SIG-M5 treated with dmso at 0.1 percent for 504 hours (cell line): ENCODE measurements at regions not wholly inside any gene's neighbourhood (a gene's known extent, or its start where the extent isn't known, plus 50 kb on each side); places are given as distances from the start of the nearest gene placed in this dataset.
"Not testable (repeated sequence)": the region's sequence is repeated elsewhere in the genome, so short reads cannot be mapped to it uniquely, and the experiment has no call there.

Source experiments
- DNase-seq: peaks from one replicate; lab custom pipeline; 2025; ENCODE audit not compliant: unreplicated experiment; lab: John Stamatoyannopoulos, UW

GRCh38 chr6:51049983-51050877 lies 231.6 kb downstream of the TFAP2B start:
- DNase-seq, result no peak

- DNase-seq, result not testable (repeated sequence)
Observed at GRCh38 chr6:51052716-51053115, 234.0 kb downstream of the TFAP2B start.

GRCh38 chr6:51055316-51055715 lies 236.6 kb downstream of the TFAP2B start:
- DNase-seq, result not testable (repeated sequence)

- no peak for DNase-seq
Observed at GRCh38 chr6:51057296-51057695, 238.6 kb downstream of the TFAP2B start.

GRCh38 chr6:51060262-51060762 lies 241.6 kb downstream of the TFAP2B start:
- no peak for DNase-seq

GRCh38 chr6:51062166-51062722 lies 243.6 kb downstream of the TFAP2B start:
- no peak for DNase-seq

GRCh38 chr6:51077821-51078518 lies 259.3 kb downstream of the TFAP2B start:
- no peak for DNase-seq

GRCh38 chr6:51090343-51090742 lies 271.7 kb downstream of the TFAP2B start:
- DNase-seq, result no peak

- DNase-seq, result no peak
Observed at GRCh38 chr6:51093871-51094270, 275.2 kb downstream of the TFAP2B start.

- DNase-seq, result no peak
Observed at GRCh38 chr6:51094271-51094670, 275.6 kb downstream of the TFAP2B start.

- DNase-seq, result no peak
Observed at GRCh38 chr6:51098246-51098645, 279.6 kb downstream of the TFAP2B start.

GRCh38 chr6:51098791-51099190 lies 280.1 kb downstream of the TFAP2B start:
- DNase-seq, result no peak

- no peak for DNase-seq
Observed at GRCh38 chr6:51099201-51099600, 280.5 kb downstream of the TFAP2B start.

GRCh38 chr6:51105357-51105756 lies 286.7 kb downstream of the TFAP2B start:
- no peak for DNase-seq

- DNase-seq, result no peak
Observed at GRCh38 chr6:51107769-51108203, 289.1 kb downstream of the TFAP2B start.

- no peak for DNase-seq
Observed at GRCh38 chr6:51108563-51109234, 290.0 kb downstream of the TFAP2B start.

GRCh38 chr6:51112731-51113130 lies 294.1 kb downstream of the TFAP2B start:
- DNase-seq, result no peak

- no peak for DNase-seq
Observed at GRCh38 chr6:51116723-51117122, 298.1 kb downstream of the TFAP2B start.

- peak; percentile 5 for DNase-seq
Observed at GRCh38 chr6:51118792-51119191, 300.1 kb downstream of the TFAP2B start.

- DNase-seq, result no peak
Observed at GRCh38 chr6:51120016-51120415, 301.3 kb downstream of the TFAP2B start.

GRCh38 chr6:51121380-51121976 lies 302.8 kb downstream of the TFAP2B start:
- DNase-seq, result not testable (repeated sequence)
